K562 (cell line): ENCODE measurements at regions not wholly inside any gene's neighbourhood (a gene's known extent, or its start where the extent isn't known, plus 50 kb on each side); places are given as distances from the start of the nearest gene placed in this dataset.

Source experiments
- ATAC-seq: fragments of 200-7000 bp; cut with Tn5 transposase; 3 replicates; pipeline ENCODE4 v1.9.1; 2020; ENCODE audit warnings: moderate library complexity
- BruUV-seq: library from RNA; stranded (reverse); fragments of 400-500 nt; replicated peaks from 2 replicates; lab custom pipeline; 2021; lab: Mats Ljungman, UMichigan
- CTCF ChIA-PET: fragments of 300-600 bp; formaldehyde crosslinking; extraction: SDS; loops from one replicate; lab custom pipeline; 2021; ENCODE audit warnings: low intra/inter-chr PET ratio; lab: Yijun Ruan, JAX
- POLR2A ChIA-PET: fragments of 300-600, 350-650 bp; sonication (Branson Sonifier 250); formaldehyde crosslinking; extraction: SDS; loops from one replicate; lab custom pipeline; 2021; ENCODE audit warnings: antibody characterized with exemption, inconsistent platforms; lab: Yijun Ruan, JAX
- DNase-seq, 4 experiments: peaks; one replicate each; pipeline versions ENCODE4 v3.0.0 to v3.0.0-alpha.2; 2011 to 2018; ENCODE audit warnings: low spot score in 3 of 4, mixed read lengths in 3 of 4; ENCODE audit errors: extremely low read depth in 1 of 4
- FAIRE-seq: peaks from 2 replicates; lab custom pipeline; 2011; peaks lifted over from hg19 to GRCh38; lab: Jason Lieb, UNC
- H2AFZ ChIP-seq: 2 replicates; pipeline ENCODE4 v1.6.0; 2011; ENCODE audit warnings: low read depth, low read length, control low read depth, inconsistent platforms
- H3K27ac ChIP-seq: fragments of 200-600 bp; 3 replicates; pipeline ENCODE4 v1.8.0; 2011; ENCODE audit warnings: low read depth, mild to moderate bottlenecking, control low read depth, inconsistent platforms, low read length, moderate library complexity, mixed read lengths; ENCODE audit errors: extremely low read depth
- H3K27me3 ChIP-seq, 2 experiments: fragments of 300-600 bp in 1 of 2; 2 replicates in 1 of 2; 3 replicates in 1 of 2; pipeline versions ENCODE4 v1.6.0 to v1.8.0; 2011; ENCODE audit warnings: inconsistent platforms in 2 of 2, low read length in 2 of 2, mild to moderate bottlenecking in 1 of 2, mixed read lengths in 1 of 2, moderate library complexity in 1 of 2; ENCODE audit not compliant: control insufficient read depth in 2 of 2, insufficient read depth in 2 of 2
- H3K36me3 ChIP-seq: fragments of 300-600 bp; 3 replicates; pipeline ENCODE4 v1.8.0; 2011; ENCODE audit warnings: mild to moderate bottlenecking, low read length, inconsistent platforms; ENCODE audit not compliant: control insufficient read depth, insufficient read depth
- H3K4me1 ChIP-seq, 2 experiments: fragments of 200-600 bp in 1 of 2; replicated peaks in 1 of 2; 2 replicates in 1 of 2; 3 replicates in 1 of 2; pipeline versions ENCODE4 v1.5.1 to v1.8.0; 2011; ENCODE audit warnings: inconsistent platforms in 2 of 2, low read length in 2 of 2, mild to moderate bottlenecking in 1 of 2, mixed read lengths in 1 of 2, moderate library complexity in 1 of 2; ENCODE audit not compliant: control insufficient read depth in 2 of 2, insufficient read depth in 2 of 2
- H3K4me2 ChIP-seq: 2 replicates; pipeline ENCODE4 v1.6.1; 2011; ENCODE audit warnings: low read length, control low read depth, inconsistent platforms, mixed read lengths; ENCODE audit not compliant: insufficient read depth
- H3K4me3 ChIP-seq: fragments of 200-600 bp; sonication (generic), shearing (Covaris generic); 2 replicates; pipeline ENCODE4 v1.5.1; 2016; ENCODE audit warnings: control low read depth, inconsistent platforms
- H3K79me2 ChIP-seq: fragments of 200-600 bp; 3 replicates; pipeline ENCODE4 v1.8.0; 2011; ENCODE audit warnings: low read length, inconsistent platforms; ENCODE audit not compliant: control insufficient read depth, insufficient read depth
- H3K9ac ChIP-seq, 2 experiments: 2 replicates each; pipeline versions ENCODE4 v1.6.0 to v1.6.1; 2011; ENCODE audit warnings: low read depth in 2 of 2, low read length in 2 of 2, control low read depth in 1 of 2, inconsistent platforms in 1 of 2, mild to moderate bottlenecking in 1 of 2, mixed read lengths in 1 of 2; ENCODE audit not compliant: insufficient read depth in 1 of 2
- H3K9me1 ChIP-seq: one replicate; pipeline ENCODE4 v1.6.0; 2011; ENCODE audit warnings: inconsistent platforms, mild to moderate bottlenecking, low read length, moderate library complexity; ENCODE audit not compliant: control insufficient read depth, insufficient read depth
- H3K9me3 ChIP-seq: replicated peaks from 2 replicates; pipeline ENCODE4 v1.5.1; 2011; ENCODE audit warnings: low read depth, low read length, inconsistent platforms; ENCODE audit not compliant: control insufficient read depth, insufficient read depth
- H4K20me1 ChIP-seq: replicated peaks from 2 replicates; pipeline ENCODE4 v1.6.1; 2011; ENCODE audit warnings: low read length, inconsistent platforms, mixed read lengths; ENCODE audit not compliant: control insufficient read depth, insufficient read depth
- E2F4 ChIP-seq: sonication (generic); formaldehyde crosslinking; IDR thresholded peaks from 2 replicates; pipeline ENCODE4 v1.8.0; 2022; ENCODE audit warnings: mild to moderate bottlenecking, low read depth, missing genetic modification reagents
- KDM4B ChIP-seq, 2 experiments: fragments of 450-650 bp in 1 of 2; sonication (generic) in 1 of 2; IDR thresholded peaks; 2 replicates each; pipeline ENCODE4 v1.6.1; 2016 to 2017; ENCODE audit warnings: borderline replicate concordance in 2 of 2, antibody characterized with exemption in 1 of 2, low read depth in 1 of 2, mild to moderate bottlenecking in 1 of 2
- TAL1 ChIP-seq: fragments of 450-650 bp; IDR thresholded peaks from 2 replicates; pipeline ENCODE4 v1.6.1; 2016; ENCODE audit warnings: mild to moderate bottlenecking
- whole genome bisulfite sequencing: fragments of 100-300 bp; shearing (Covaris generic); methylation state at CpG from one replicate; pipeline ENCODE4 v1.1.6; 2016; ENCODE audit warnings: low coverage, mixed read lengths; ENCODE audit not compliant: insufficient coverage; ENCODE audit errors: missing lambda C conversion rate; 5-methylcytosine and 5-hydroxymethylcytosine counted together
- in situ Hi-C: fragments of 300-500 bp; cut with MboI; formaldehyde crosslinking; loops from 4 replicates; pipeline ENCODE4 v1.15.0; 2018; ENCODE audit warnings: inconsistent platforms, mixed read lengths
- intact Hi-C: fragments of 100-400 bp; cut with micrococcal nuclease; formaldehyde crosslinking; loops from 2 replicates; pipeline ENCODE4 v1.14.2; 2022

DNA sequence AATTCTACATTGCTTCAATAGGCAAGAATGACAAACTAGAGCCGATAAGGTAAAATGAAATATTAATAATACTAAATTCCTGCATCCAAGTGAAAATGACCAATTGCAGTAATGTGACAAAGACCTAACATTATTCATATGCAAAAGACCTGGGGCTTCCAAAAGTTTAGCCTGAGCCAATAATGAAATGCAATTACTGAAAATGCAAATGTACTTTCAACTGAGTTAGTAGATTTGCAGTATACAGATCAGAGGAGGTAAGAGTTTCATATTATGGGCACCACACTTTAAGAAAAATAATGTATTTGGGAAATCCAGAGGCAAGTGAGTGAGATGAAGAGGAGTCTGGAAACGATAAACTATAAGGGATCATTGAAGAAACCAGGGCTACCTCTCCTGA is 193.7 kb upstream of the GMDS start (continued):
- TF ChIP-seq E2F4 (CRISPR knock-in tag) (no peak), KDM4B (IDR thresholded peaks at IDR 0.05; ENCODE audit: borderline replicate concordance in 2 of 2, low read depth in 1 of 2) (no peak)

GRCh38 chr6:2436410-2437154 is 191.2 kb upstream of the GMDS start:
- Histone ChIP-seq H3K79me2 (no peaks in the 10 kb centered on the region), H3K9ac (no peak overlapping the region), H3K9me3 (no peaks in the 10 kb centered on the region), H4K20me1 (no peaks in the 10 kb centered on the region), H2AFZ (no peak overlapping the region), H3K4me3 (no peak overlapping the region), H3K4me1 (no peaks in the 10 kb centered on the region), H3K27ac (no peak overlapping the region), H3K9me1 (no peaks in the 10 kb centered on the region), H3K27me3 (peaks cover 40 to 56% of the 10 kb centered on the region in 2 experiments), H3K4me2 (no peak overlapping the region), H3K36me3 (no peaks in the 10 kb centered on the region)
- no peak for FAIRE-seq
- DNase-seq = no peak
- intact Hi-C loops = no loop called here
- TF ChIP-seq TAL1 = no peak
- WGBS = under 1% methylated on average over 23 of the region's 23 CpGs
- in situ Hi-C loops = no loop called here
- ATAC-seq = no peak
- CTCF ChIA-PET = no interaction called here
- POLR2A ChIA-PET = interaction anchor here (1.0 kb wide), 1 partner anchor 11 kb away, joined by 3 read pairs; no protein-coding TSS in a partner anchor
- no TSS peak for BruUV-seq
